Mucosa of gallbladder (tissue), 1 donor: ENCODE measurements at regions not wholly inside any gene's neighbourhood (a gene's known extent, or its start where the extent isn't known, plus 50 kb on each side); places are given as distances from the start of the nearest gene placed in this dataset.
A peak's percentile ranks its signal among the peaks of the same experiment; 100 is the strongest.

ENCODE experiments used
- DNase-seq: peaks from one replicate; pipeline ENCODE4 v3.0.0-alpha.2; 2020; ENCODE audit warnings: low spot score
- donor health status: DM: no; HTN: no; CAD: no.

DNA sequence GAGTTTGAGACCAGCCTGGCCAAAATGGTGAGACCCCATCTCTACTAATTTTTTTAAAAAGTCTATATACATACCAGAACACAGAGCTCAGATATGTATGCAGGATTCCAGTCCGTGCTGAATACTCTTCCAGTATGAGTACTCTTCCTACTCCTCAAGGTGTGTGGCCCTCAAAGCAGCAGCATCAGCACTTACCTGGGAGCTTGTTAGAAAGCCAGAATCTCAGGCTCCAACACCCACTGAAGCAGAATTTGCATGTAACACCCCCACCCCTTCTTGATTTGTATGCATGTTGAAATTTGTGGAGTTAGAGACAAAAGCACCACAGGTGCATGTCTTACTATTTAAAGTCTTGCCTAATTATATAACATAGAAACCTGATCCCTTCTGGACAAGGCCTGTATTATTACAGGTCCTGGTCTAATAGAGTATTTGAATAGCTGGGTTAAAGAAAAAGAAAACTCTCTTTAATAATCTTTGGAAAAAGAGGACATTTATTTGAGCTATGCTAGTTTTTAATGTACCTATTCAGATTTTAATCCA lies 50.3 kb upstream of the NFE2L2 start:
- no peak for DNase-seq

DNA sequence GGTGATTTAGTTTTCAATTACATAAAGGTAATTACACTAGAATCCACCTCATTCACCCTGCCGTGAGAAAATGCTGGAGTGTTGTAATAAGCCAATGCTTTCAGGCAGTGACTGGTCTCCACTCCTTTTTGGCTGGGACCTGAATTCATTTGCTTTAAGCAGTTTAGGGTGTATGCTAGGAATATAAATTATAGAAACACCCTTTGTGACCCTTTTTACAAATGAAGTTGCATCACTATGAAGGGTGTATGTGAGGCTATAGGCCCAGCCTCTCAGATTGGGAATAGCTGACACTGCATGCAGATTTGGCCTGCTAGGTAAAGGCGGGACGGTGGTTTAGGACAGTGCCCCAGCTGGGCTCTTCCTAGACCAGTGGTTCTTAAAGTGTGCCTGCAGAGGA lies 50.8 kb upstream of the NFE2L2 start:
- DNase-seq = no peak

DNA sequence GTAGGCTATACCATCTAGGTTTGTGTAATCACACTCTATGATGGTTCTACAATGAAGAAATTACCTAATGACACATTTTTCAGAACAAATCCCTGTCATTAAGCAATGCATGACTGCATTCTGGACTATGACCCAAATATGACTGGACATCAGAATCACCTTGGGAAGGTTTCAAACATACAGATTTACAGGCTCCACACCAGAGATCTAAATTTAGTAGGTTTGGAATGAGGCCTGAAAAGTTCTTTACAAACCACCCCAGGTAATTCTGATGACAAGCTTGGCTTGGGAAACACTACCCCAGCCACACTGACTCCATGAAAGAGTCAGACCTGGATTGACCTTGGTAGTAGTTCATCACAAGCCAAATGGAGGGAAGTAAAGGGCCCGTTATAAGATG lies 52.2 kb upstream of the NFE2L2 start:
- DNase-seq = no peak

DNA sequence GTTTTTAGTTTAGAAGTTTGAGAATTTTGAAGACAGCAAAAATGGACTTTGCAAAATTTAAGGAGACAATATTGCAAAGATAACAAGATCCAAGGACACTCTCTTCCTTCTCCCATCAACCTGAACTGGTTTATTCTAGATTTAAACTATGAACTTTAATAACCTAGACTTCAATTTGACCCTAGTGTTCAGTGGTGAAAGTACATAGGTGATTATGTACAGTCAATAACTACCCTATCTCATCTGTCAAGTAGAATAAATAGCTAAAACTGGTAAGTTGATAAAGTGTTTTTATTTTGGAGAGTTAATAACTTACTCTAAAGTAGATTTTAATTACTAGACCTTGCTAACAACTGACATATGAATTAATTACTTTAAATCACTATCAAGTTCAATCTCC lies 52.9 kb upstream of the NFE2L2 start:
- DNase-seq = no peak

DNA sequence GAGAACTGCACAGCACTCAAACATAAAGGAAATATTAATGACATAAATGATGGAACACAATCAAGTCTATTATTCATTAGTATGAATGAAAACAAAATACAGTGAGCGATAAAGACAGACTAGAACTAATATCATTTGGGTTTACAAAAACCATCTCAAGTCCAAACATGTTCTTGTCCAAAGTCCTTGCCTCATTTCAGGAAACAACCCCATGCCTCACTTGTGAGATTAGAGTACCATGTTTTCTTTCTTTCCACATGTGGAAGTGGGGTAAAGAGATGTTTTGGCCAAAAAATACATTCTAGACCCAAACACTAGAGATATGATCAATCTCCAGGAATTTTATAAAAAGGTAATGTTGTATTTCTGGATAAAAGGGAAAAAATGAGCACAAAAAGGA lies 53.3 kb upstream of the NFE2L2 start:
- no peak for DNase-seq

DNA sequence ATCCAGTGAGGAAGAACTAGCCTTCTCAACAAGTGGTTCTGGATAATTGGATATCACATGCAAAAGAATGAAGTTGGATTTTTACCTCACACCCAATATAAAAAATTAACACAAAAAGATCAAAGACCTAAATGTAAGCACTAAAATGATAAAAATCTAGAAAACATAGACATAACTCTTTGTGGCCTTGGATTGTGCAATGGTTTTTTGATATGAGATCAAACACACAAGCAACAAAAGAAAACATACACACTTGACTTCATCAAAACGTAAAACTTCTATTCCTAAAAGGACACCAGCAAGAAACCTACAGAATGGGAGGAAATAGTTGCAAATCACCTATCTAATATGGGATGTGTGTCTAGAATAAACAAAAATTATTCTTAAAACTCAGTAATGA lies 54.1 kb upstream of the NFE2L2 start:
- no peak for DNase-seq

DNA sequence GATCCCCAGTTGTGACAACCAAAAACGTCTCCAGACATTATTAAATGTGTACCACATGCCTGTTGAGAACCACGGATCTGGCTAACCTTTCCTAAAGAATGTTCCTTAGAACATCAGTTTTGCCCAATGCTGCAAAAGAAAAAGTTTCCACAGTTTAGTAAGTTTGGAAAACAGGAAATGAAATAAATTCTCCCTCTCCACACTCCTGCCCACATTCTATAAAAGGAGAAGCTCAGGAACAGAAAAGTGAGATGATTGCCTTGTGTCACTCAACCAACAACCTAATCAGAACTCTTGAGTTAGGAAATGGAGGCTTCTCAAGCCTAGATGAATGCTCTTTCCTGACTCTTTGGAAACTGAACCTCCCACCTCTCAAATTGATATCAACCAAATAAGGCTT lies 56.1 kb upstream of the NFE2L2 start:
- DNase-seq = no peak

DNA sequence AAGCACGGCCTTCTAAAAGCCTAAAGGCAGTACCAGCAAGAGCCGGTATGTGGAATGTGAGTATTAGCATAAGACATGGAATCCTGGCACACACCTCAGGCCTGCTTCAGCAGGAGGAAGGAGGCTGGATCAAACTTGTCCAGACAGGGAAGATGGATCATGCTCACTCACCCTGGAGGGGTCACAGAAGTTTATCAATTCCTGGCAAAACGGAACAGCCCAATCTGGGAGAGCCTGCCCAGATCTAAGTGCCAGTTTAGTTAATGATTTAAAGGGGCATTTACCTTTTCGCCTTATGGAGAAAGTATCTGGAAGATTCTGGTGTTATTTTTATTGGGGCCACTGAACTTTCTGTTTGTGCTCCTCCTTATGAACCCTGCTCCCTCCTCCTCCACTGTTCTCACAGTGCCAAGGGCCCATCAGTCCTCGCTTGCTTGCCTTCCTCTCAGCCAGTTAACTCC lies 58.3 kb upstream of the NFE2L2 start:
- peak; percentile 71 for DNase-seq

DNA sequence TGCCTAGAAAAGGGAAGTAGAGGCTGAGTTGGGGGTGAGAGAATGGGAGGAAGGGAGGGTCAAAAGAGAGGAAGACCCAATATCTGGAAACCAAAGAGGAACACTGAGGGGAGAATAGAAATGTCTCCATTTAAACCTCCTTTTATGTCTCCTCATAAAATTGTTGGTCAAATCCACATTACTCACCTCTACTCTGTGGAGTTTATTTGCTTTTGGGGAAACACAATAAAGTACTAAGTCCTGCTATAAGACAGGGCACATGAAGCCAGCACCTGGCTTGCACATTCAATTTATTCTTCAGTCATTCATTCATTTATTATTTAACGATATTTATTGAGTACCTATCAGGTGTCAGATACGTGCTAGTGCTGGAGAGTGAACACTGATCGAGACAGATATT lies 60.3 kb upstream of the NFE2L2 start:
- no peak for DNase-seq

DNA sequence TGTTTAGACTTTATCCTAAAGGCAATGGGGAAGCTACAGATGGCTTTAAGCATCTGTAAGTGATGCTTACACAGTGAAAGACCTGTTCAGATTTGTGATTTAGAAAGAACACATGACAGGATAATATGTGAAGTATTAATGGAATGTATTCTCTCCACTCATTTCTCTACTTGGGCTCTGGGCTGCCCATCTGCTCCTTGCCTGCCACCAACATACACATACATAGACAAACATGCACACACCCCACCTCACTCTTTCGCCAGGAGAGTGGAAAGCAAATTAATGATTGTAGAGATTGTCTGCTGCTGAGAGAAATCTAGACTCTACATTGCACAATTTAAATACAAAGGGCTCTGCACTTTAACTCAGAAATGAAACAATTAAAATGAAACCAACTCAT lies 61.0 kb upstream of the NFE2L2 start:
- DNase-seq = no peak

DNA sequence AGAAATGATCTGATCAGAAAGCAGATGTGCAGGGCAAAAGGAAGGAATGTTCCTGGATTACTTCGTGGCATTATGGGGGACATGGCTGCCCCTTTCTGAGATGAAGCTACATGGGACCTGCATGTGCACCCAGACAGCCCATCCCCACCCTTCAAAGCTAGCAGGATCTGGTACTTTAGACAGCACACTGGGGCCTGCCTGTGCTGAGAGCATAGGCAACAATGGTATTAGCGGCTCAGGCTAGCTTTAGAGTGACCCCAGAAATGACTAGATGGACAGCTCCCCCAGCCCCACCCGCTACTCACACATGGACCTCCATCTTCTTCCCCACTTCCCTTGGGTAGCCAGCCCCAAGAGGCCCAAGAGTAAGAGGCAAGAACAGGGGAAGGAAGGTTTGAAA lies 61.5 kb upstream of the NFE2L2 start:
- no peak for DNase-seq

DNA sequence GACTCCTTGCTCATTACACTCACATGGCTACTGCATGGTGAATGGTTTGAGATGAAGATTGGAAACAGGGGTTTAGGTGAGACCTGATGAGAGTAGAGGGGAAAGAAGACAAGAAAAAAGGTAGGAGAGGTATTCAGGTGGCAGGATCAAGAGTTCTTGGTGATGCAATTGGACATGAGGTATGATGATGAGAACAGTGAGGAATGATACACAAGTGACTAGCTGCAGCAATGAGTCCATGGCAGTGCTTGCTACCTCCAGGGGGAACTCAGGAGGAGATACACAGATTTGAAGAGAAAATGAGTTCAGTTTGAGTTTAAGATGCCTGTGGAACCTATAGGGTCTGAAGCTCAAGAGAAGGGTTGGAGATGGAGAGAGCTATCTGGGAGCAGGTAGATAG lies 62.1 kb upstream of the NFE2L2 start:
- DNase-seq = no peak

DNA sequence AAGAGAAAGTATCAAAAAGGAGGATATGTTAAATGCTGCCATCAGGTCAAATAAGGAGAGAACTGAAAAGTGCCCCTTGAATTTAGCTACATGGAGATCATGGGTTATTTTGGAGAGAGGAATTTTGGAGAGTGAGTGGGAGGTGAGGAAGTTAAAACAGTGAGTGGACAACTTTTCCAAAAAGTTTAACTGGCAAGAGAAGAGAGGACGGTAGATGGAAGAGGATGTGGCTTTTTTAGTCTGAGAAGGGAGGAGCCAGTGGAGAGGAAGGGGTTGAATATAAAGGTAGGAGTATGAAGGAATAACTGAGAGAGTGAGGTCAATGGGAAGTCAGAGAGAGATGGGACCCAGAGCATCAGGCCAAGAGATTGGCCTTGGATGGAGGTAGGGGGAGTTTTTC lies 62.5 kb upstream of the NFE2L2 start:
- no peak for DNase-seq

DNA sequence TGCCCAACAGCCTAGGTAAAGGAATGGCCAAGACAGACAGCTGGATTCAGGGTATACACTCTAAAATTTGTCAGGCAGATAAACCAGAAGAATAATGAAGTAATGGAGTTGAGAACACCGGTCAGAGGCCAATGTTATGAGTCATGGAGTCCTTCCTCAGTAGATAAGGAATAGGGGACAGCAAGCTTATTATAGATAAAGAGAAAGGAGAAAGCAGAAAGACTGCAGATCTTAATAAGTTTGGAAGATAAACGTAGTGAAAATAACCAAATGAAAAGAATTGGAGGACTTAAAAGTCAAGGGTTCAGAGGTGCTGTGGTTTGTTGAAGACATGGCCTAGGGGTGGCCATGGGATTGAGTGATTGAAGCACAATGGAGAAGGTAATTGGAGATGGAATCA lies 63.5 kb upstream of the NFE2L2 start:
- DNase-seq = no peak

DNA sequence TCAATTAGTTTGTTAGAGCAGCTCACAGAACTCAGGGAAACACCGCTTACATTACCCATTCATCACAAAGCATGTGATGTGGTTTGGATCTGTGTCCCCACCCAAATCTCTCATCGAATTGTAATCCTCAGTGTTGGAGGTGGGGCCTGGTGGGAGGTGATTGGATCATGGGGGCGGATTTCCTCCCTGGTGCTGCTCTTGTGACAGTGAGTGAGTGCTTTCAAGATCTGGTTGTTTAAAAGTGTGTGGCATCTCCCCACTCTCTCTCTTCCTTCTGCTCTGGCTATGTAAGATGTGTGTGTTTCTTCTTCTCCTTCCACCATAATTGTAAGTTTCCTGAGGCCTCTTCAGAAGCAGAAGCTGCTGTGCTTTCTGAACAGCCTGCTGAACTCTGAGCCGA lies 63.5 kb upstream of the AGPS start:
- DNase-seq = no peak

DNA sequence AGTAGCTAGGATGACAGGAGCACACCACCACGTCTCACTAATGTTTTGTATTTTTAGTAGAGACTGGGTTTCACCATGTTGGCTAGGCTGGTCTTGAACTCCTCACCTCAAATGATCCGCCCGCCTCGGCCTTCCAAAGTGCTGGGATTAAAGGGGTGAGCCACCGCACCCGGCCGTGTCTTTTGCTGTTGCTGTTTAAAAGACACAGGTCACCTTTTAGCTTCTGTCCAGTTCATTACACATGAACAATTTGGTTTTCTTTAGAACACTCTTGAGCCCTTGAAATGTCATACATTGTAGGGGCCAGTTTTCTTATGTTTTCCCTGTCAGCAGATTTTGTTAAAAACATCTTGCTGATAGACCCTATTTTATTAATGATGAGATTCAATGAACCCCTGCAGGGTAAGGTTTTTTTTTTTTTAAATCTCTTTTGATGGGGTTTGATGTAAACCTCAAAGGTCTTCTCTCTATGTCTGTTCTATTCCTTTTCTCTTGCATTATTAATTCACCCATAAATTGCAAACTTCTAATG lies 61.0 kb upstream of the AGPS start:
- DNase-seq = no peak

DNA sequence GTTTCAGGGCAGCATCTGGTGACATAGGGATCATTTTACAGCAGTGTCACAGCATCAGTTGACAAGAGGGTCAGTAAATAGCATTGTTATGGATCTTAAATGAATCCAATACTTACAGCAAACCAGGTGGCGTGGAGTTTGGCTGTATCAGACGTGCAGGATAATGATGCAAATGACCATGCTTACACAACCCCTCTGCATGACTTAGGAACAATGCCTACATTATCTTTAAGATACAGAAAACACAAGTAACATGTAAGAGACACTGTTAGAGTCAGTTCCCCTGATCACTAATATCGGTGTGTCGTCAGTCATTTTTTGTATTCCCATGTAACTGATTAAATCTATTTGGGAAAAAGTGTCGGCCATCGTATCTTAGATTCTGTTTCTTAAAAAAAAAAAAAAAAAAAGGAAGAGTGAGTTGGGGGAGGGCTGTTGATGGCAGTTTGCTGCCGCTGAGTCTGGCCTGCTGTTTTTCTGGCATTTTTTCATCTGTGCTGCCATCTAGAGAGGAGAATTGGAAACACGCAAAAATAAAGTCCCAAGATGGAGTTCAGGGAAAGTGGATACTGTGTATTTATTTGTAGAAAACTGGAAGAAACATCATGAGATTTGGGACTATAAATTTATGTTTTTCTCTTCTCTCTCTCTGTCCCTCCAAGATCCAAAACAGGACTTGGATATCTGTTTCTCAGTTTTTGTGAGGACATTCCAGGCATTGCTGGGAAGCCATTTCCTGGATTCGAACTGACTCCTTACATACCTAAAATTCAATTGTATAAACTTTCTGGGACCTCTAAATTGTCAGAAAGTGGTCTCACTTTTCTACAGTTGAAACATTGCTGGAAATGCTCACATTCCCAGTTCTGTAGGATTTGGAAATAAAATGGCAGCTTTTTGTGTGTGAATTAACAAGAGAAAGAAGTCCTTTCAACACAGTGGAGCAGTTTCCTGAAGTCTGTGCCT lies 60.3 kb upstream of the AGPS start:
- peak; percentile 60 for DNase-seq

DNA sequence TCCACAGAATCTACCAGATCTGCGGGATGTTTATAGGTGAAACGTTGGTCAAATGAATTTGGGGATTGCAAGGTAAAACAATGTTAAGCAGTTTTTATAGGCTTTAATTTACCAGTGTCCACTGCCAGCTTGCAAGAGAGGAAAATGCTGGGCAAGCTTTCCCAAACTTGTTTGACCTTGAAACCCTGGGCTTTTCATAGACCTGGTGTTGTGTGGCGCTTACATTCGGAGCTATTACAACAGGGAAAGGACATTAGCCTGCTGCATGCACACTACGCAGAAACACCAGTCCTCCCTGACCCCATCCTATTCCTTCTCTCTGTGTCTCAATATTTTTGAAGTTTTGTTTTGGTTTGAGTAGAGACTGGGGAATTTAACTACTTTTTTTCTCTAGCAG lies 59.6 kb upstream of the AGPS start:
- no peak for DNase-seq

DNA sequence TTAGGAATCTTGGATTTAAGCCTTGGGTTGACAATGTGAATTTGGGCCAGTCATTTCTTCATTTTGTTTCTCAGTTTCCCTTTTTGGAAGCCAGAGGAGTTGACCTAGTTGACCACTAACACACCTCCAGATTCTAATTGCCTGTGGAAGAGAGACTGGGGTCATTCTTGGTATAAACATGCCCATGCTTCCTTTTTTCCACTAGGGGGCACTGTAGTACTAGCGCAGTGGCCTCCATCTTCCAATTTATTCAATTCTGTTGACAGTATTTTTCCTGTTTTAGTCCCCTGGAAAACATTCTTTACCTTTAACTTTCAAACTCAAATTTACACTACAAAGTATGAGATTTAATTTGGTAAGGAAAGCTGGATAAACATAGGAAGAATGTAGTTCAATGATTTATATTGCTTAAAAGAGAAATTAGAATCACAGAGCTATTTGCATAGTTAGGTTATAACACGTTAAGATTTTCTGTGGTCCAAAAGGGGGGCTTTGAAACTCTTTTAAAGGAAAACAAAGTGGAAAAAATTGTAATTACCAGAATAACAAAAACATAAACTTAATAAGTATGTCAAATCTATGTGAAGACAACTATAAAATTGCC lies 57.5 kb upstream of the AGPS start:
- peak; percentile 21 for DNase-seq

DNA sequence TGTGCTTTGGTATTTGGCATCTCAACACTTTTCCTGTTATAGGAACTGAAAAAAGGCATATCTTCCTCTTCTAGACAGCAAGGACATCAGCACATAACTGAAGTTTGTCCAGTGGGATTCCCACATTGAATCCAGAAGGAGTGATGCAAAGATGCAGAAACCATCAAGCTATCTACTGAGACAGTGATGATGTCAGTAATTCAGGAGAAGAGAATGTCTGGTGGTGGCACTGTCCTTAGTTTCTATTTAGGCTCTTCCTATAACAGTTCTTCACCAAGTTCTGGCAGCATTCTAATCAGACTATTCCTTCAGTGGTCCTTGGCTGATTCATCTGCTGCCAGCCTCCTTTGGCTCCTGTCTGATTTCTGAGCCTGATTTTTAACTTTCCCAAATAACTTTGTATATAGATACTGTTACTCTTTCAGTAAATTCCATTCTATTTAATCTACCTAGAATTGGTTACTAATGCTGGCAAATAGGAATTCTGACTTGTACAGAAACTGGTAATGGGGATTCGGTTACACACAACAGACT lies 56.6 kb upstream of the AGPS start:
- DNase-seq = no peak

DNA sequence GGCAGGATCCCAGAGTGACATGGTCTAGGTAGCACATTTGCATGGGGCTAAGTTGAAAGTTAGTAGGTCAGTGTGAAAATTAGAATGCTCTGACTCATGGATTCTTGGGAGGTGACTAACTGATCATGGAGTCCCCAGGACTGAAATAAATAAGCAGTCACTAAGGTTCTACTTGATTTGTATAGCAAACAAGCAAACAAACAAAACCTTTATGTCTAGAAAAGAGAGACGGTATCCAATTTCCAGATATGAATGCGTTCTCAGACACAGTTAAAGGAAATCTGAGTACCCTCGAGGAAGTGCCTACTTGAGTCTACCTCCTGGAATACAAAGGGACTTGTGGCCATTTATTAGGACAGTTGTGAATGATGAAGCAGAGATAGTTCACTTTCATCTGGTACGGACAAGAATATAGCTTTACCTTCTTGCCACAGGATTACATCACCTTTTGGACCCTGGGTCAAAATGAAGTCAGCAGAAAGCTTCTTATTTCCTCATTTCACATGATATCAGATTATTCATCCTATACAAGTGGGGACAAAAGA lies 54.3 kb upstream of the AGPS start:
- no peak for DNase-seq

DNA sequence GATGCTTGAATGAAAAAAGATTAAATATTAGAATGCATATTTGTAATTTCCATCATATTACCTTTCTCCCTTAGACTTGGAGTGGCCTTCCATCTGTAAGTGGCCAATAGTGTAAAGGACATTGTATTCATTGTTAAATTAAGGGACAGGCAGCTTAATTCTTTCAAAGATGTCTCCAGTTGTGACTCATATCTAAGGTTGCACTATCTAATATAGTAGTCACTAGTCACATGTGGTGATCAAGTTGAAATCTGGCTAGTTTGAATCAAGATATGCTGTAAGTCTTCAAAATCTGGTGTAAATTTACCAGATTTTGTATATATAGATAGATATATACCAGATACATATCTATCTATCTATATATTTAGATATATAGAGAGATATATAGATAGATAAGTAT lies 52.4 kb upstream of the AGPS start:
- no peak for DNase-seq
